Suprapubic skin (tissue), 4 donors: ENCODE measurements at regions not wholly inside any gene's neighbourhood (a gene's known extent, or its start where the extent isn't known, plus 50 kb on each side); places are given as distances from the start of the nearest gene placed in this dataset.
"Not testable (repeated sequence)": the region's sequence is repeated elsewhere in the genome, so short reads cannot be mapped to it uniquely, and the experiment has no call there.

Source experiments
- DNase-seq, 2 donors: peaks; one replicate each; pipeline ENCODE4 v3.0.0-alpha.2; 2019; ENCODE audit warnings: low spot score in 2 of 2
- H3K27ac ChIP-seq: fragments of 200-600 bp; sonication (generic); one replicate; pipeline ENCODE4 v1.5.1; 2019
- H3K27me3 ChIP-seq: fragments of 200-600 bp; sonication (generic); one replicate; pipeline ENCODE4 v1.5.1; 2019
- H3K36me3 ChIP-seq: fragments of 200-600 bp; sonication (generic); one replicate; pipeline ENCODE4 v1.5.1; 2019
- H3K4me1 ChIP-seq: fragments of 200-600 bp; sonication (generic); one replicate; pipeline ENCODE4 v1.5.1; 2019
- H3K4me3 ChIP-seq: fragments of 200-600 bp; sonication (generic); one replicate; pipeline ENCODE4 v1.5.1; 2019; ENCODE audit warnings: mild to moderate bottlenecking
- H3K9me3 ChIP-seq: fragments of 200-600 bp; sonication (generic); one replicate; pipeline ENCODE4 v1.5.1; 2019
- WGBS: methylation state at CpG from one replicate; pipeline ENCODE4 v1.1.5; 2018; 5-methylcytosine and 5-hydroxymethylcytosine counted together

GRCh38 chr5:177664737-177665136 is 64.8 kb downstream of the B4GALT7 start:
- not testable (repeated sequence) for H3K4me1 ChIP-seq, H3K27ac ChIP-seq, DNase-seq, H3K27me3 ChIP-seq, H3K9me3 ChIP-seq, H3K36me3 ChIP-seq, H3K4me3 ChIP-seq
- 80% methylated on average over 4 of the region's 4 CpGs for WGBS

GRCh38 chr5:177665172-177665571 is 65.2 kb downstream of the B4GALT7 start:
- not testable (repeated sequence) for H3K9me3 ChIP-seq, H3K36me3 ChIP-seq, H3K4me1 ChIP-seq, H3K4me3 ChIP-seq, H3K27ac ChIP-seq, DNase-seq, H3K27me3 ChIP-seq
- 33% methylated on average over 3 of the region's 6 CpGs for WGBS

GRCh38 chr5:177665960-177666359 is 66.0 kb downstream of the B4GALT7 start:
- not testable (repeated sequence) for DNase-seq, H3K27me3 ChIP-seq, H3K27ac ChIP-seq, H3K4me3 ChIP-seq, H3K4me1 ChIP-seq, H3K36me3 ChIP-seq, H3K9me3 ChIP-seq
- WGBS, result 100% methylated on average over 2 of the region's 3 CpGs

- peak overlapping the region; percentile 36 for H3K4me3 ChIP-seq
- not testable (repeated sequence) for H3K4me1 ChIP-seq, H3K27me3 ChIP-seq, DNase-seq, H3K27ac ChIP-seq, H3K36me3 ChIP-seq, H3K9me3 ChIP-seq
- WGBS, result 20% methylated on average over 3 of the region's 37 CpGs
These were observed 71.3 kb downstream of the B4GALT7 start for GRCh38 chr5:177671035-177671754.

GRCh38 chr5:177671755-177672690 is 72.1 kb downstream of the B4GALT7 start:
- not testable (repeated sequence) for H3K9me3 ChIP-seq, H3K4me1 ChIP-seq, H3K27ac ChIP-seq, H3K36me3 ChIP-seq, H3K27me3 ChIP-seq
- peak in 1 of 2 donors; percentile 68 for DNase-seq
- 83% methylated on average over 1 of the region's 110 CpGs for WGBS
- H3K4me3 ChIP-seq, result peak overlapping the region; percentile 56
